ENCODE measurements at regions not wholly inside any gene's neighbourhood (a gene's known extent, or its start where the extent isn't known, plus 50 kb on each side); places are given as distances from the start of the nearest gene placed in this dataset.

- no peak for DNase-seq (ENCODE audit: low read depth)
- H3K4me3 ChIP-seq (ENCODE audit: low read depth, low read length), result no peak overlapping the region
- TF ChIP-seq, protein P1, sequence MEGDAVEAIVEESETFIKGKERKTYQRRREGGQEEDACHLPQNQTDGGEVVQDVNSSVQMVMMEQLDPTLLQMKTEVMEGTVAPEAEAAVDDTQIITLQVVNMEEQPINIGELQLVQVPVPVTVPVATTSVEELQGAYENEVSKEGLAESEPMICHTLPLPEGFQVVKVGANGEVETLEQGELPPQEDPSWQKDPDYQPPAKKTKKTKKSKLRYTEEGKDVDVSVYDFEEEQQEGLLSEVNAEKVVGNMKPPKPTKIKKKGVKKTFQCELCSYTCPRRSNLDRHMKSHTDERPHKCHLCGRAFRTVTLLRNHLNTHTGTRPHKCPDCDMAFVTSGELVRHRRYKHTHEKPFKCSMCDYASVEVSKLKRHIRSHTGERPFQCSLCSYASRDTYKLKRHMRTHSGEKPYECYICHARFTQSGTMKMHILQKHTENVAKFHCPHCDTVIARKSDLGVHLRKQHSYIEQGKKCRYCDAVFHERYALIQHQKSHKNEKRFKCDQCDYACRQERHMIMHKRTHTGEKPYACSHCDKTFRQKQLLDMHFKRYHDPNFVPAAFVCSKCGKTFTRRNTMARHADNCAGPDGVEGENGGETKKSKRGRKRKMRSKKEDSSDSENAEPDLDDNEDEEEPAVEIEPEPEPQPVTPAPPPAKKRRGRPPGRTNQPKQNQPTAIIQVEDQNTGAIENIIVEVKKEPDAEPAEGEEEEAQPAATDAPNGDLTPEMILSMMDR (IDR thresholded peaks at IDR 0.05; ENCODE audit: insufficient read depth, low read depth, low read length, missing control alignments), result no peak
These were observed 198.2 kb downstream of the KIF4B start for GRCh38 chr5:155211764-155212163.

DNA sequence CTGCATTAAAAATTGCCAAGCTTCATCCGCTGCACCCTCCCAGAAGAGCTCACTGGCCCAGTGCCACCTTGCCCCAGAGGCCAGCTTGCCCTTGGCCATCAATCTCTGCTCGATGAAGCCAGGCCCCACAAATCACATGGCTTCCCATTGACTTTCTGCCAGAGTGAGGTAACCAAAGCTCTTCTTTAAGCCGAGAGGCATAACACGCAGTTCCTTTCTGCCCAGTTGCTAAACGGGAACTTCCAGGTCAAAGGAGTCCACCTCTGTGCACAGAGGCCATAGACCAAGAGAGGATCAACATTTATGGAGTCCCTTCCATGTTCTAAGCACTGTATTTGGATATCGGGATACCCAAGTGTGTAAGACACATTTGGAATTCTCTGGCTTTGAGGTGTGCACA lies 208.8 kb downstream of the KIF4B start:
- TF ChIP-seq, protein P1 (IDR thresholded peaks at IDR 0.05; ENCODE audit: insufficient read depth, low read depth, low read length, missing control alignments), result no peak
- H3K4me3 ChIP-seq (ENCODE audit: low read depth, low read length), result no peak overlapping the region
- no peak for DNase-seq (ENCODE audit: low read depth)

GRCh38 chr5:155229135-155229534 lies 215.6 kb downstream of the KIF4B start:
- DNase-seq (ENCODE audit: low read depth), result no peak
- TF ChIP-seq, protein P1 (IDR thresholded peaks at IDR 0.05; ENCODE audit: insufficient read depth, low read depth, low read length, missing control alignments), result no peak
- H3K4me3 ChIP-seq (ENCODE audit: low read depth, low read length), result no peak overlapping the region

GRCh38 chr5:155239803-155240202 lies 226.2 kb downstream of the KIF4B start:
- no peak overlapping the region for H3K4me3 ChIP-seq (ENCODE audit: low read depth, low read length)
- TF ChIP-seq, protein P1 (IDR thresholded peaks at IDR 0.05; ENCODE audit: insufficient read depth, low read depth, low read length, missing control alignments), result no peak
- DNase-seq (ENCODE audit: low read depth), result no peak

- TF ChIP-seq, protein P1 (IDR thresholded peaks at IDR 0.05; ENCODE audit: insufficient read depth, low read depth, low read length, missing control alignments), result no peak
- DNase-seq (ENCODE audit: low read depth), result no peak
- no peak overlapping the region for H3K4me3 ChIP-seq (ENCODE audit: low read depth, low read length)
These were observed 237.0 kb downstream of the KIF4B start for GRCh38 chr5:155250596-155250995.

DNA sequence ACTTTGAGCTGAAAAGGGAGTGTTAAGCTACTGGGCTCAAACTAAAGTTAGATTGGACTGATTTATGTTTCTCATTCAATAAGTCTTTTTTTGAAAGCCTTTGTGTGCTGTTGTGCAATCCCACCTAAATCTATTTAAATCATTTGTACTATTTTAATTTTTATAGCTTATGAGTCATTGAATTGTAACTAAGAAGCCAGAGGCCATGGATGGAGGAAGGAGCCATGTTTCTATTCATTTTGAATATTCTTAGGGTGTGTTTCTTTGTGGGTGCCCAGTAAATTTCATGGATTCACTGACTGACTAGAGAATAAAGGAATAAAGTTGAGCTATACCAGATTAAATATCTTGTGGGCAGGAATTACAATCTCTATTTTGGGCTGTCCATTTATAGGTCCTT lies 238.5 kb downstream of the KIF4B start:
- TF ChIP-seq, protein P1 (IDR thresholded peaks at IDR 0.05; ENCODE audit: insufficient read depth, low read depth, low read length, missing control alignments), result no peak
- no peak for DNase-seq (ENCODE audit: low read depth)

DNA sequence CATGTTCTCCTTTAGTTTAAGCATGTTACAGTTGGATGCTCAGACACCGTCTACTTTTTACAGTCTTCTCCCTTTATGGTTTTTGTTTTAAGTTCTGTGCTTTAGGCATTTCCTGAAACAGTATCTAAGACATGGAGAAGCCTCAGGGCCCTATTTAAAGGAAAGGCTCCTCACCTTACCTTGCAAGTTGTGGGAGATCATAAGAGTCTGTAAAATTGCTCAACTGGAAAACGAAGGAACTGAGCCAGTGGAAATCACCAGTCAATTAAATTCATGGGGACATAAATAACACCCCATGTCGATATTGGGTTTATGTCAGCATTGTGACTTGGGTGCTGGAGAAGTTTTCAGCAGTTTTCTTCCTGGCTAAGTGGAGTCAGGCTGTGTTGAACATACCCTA lies 239.2 kb downstream of the KIF4B start:
- H3K4me3 ChIP-seq (ENCODE audit: low read depth, low read length), result no peak overlapping the region
- no peak for DNase-seq (ENCODE audit: low read depth)
- TF ChIP-seq, protein P1 (IDR thresholded peaks at IDR 0.05; ENCODE audit: insufficient read depth, low read depth, low read length, missing control alignments), result no peak

More for the DNA sequence above, 238.5 kb downstream of the KIF4B start:
- H3K4me3 ChIP-seq (ENCODE audit: low read depth, low read length), result no peak overlapping the region

Data from GM12865 (cell line).